K562 (cell line): ENCODE measurements at regions not wholly inside any gene's neighbourhood (a gene's known extent, or its start where the extent isn't known, plus 50 kb on each side); places are given as distances from the start of the nearest gene placed in this dataset.

ENCODE experiments used
- ATAC-seq: fragments of 200-7000 bp; cut with Tn5 transposase; 3 replicates; pipeline ENCODE4 v1.9.1; 2020; ENCODE audit warnings: moderate library complexity
- BruUV-seq: library from RNA; stranded (reverse); fragments of 400-500 nt; replicated peaks from 2 replicates; lab custom pipeline; 2021; lab: Mats Ljungman, UMichigan
- CTCF ChIA-PET: fragments of 300-600 bp; formaldehyde crosslinking; extraction: SDS; loops from one replicate; lab custom pipeline; 2021; ENCODE audit warnings: low intra/inter-chr PET ratio; lab: Yijun Ruan, JAX
- POLR2A ChIA-PET: fragments of 300-600, 350-650 bp; sonication (Branson Sonifier 250); formaldehyde crosslinking; extraction: SDS; loops from one replicate; lab custom pipeline; 2021; ENCODE audit warnings: antibody characterized with exemption, inconsistent platforms; lab: Yijun Ruan, JAX
- DNase-seq, 4 experiments: peaks; one replicate each; pipeline versions ENCODE4 v3.0.0 to v3.0.0-alpha.2; 2011 to 2018; ENCODE audit warnings: low spot score in 3 of 4, mixed read lengths in 3 of 4; ENCODE audit errors: extremely low read depth in 1 of 4
- FAIRE-seq: peaks from 2 replicates; lab custom pipeline; 2011; peaks lifted over from hg19 to GRCh38; lab: Jason Lieb, UNC
- H2AFZ ChIP-seq: 2 replicates; pipeline ENCODE4 v1.6.0; 2011; ENCODE audit warnings: low read depth, low read length, control low read depth, inconsistent platforms
- H3K27ac ChIP-seq: fragments of 200-600 bp; 3 replicates; pipeline ENCODE4 v1.8.0; 2011; ENCODE audit warnings: low read depth, mild to moderate bottlenecking, control low read depth, inconsistent platforms, low read length, moderate library complexity, mixed read lengths; ENCODE audit errors: extremely low read depth
- H3K27me3 ChIP-seq, 2 experiments: fragments of 300-600 bp in 1 of 2; 2 replicates in 1 of 2; 3 replicates in 1 of 2; pipeline versions ENCODE4 v1.6.0 to v1.8.0; 2011; ENCODE audit warnings: inconsistent platforms in 2 of 2, low read length in 2 of 2, mild to moderate bottlenecking in 1 of 2, mixed read lengths in 1 of 2, moderate library complexity in 1 of 2; ENCODE audit not compliant: control insufficient read depth in 2 of 2, insufficient read depth in 2 of 2
- H3K36me3 ChIP-seq: fragments of 300-600 bp; 3 replicates; pipeline ENCODE4 v1.8.0; 2011; ENCODE audit warnings: mild to moderate bottlenecking, low read length, inconsistent platforms; ENCODE audit not compliant: control insufficient read depth, insufficient read depth
- H3K4me1 ChIP-seq, 2 experiments: fragments of 200-600 bp in 1 of 2; replicated peaks in 1 of 2; 2 replicates in 1 of 2; 3 replicates in 1 of 2; pipeline versions ENCODE4 v1.5.1 to v1.8.0; 2011; ENCODE audit warnings: inconsistent platforms in 2 of 2, low read length in 2 of 2, mild to moderate bottlenecking in 1 of 2, mixed read lengths in 1 of 2, moderate library complexity in 1 of 2; ENCODE audit not compliant: control insufficient read depth in 2 of 2, insufficient read depth in 2 of 2
- H3K4me2 ChIP-seq: 2 replicates; pipeline ENCODE4 v1.6.1; 2011; ENCODE audit warnings: low read length, control low read depth, inconsistent platforms, mixed read lengths; ENCODE audit not compliant: insufficient read depth
- H3K4me3 ChIP-seq: fragments of 200-600 bp; sonication (generic), shearing (Covaris generic); 2 replicates; pipeline ENCODE4 v1.5.1; 2016; ENCODE audit warnings: control low read depth, inconsistent platforms
- H3K79me2 ChIP-seq: fragments of 200-600 bp; 3 replicates; pipeline ENCODE4 v1.8.0; 2011; ENCODE audit warnings: low read length, inconsistent platforms; ENCODE audit not compliant: control insufficient read depth, insufficient read depth
- H3K9ac ChIP-seq, 2 experiments: 2 replicates each; pipeline versions ENCODE4 v1.6.0 to v1.6.1; 2011; ENCODE audit warnings: low read depth in 2 of 2, low read length in 2 of 2, control low read depth in 1 of 2, inconsistent platforms in 1 of 2, mild to moderate bottlenecking in 1 of 2, mixed read lengths in 1 of 2; ENCODE audit not compliant: insufficient read depth in 1 of 2
- H3K9me1 ChIP-seq: one replicate; pipeline ENCODE4 v1.6.0; 2011; ENCODE audit warnings: inconsistent platforms, mild to moderate bottlenecking, low read length, moderate library complexity; ENCODE audit not compliant: control insufficient read depth, insufficient read depth
- H3K9me3 ChIP-seq: replicated peaks from 2 replicates; pipeline ENCODE4 v1.5.1; 2011; ENCODE audit warnings: low read depth, low read length, inconsistent platforms; ENCODE audit not compliant: control insufficient read depth, insufficient read depth
- H4K20me1 ChIP-seq: replicated peaks from 2 replicates; pipeline ENCODE4 v1.6.1; 2011; ENCODE audit warnings: low read length, inconsistent platforms, mixed read lengths; ENCODE audit not compliant: control insufficient read depth, insufficient read depth
- BMI1 ChIP-seq: fragments of 150-350 bp; IDR thresholded peaks from 2 replicates; pipeline ENCODE4 v1.6.1; 2014; ENCODE audit warnings: low read length
- COPS2 ChIP-seq: fragments of 450-650 bp; conservative IDR thresholded peaks from 2 replicates; pipeline ENCODE4 v1.6.1; 2016; ENCODE audit warnings: mild to moderate bottlenecking, moderate library complexity
- SOX6 ChIP-seq: fragments of 450-650 bp; IDR thresholded peaks from 2 replicates; pipeline ENCODE4 v1.6.1; 2014; ENCODE audit warnings: mild to moderate bottlenecking
- ZNF512 ChIP-seq: IDR thresholded peaks from 2 replicates; pipeline ENCODE4 v1.6.1; 2016; ENCODE audit warnings: missing genetic modification characterization, missing compliant biosample characterization
- WGBS: fragments of 100-300 bp; shearing (Covaris generic); methylation state at CpG from one replicate; pipeline ENCODE4 v1.1.6; 2016; ENCODE audit warnings: low coverage, mixed read lengths; ENCODE audit not compliant: insufficient coverage; ENCODE audit errors: missing lambda C conversion rate; 5-methylcytosine and 5-hydroxymethylcytosine counted together
- in situ Hi-C: fragments of 300-500 bp; cut with MboI; formaldehyde crosslinking; loops from 4 replicates; pipeline ENCODE4 v1.15.0; 2018; ENCODE audit warnings: inconsistent platforms, mixed read lengths
- intact Hi-C: fragments of 100-400 bp; cut with micrococcal nuclease; formaldehyde crosslinking; loops from 2 replicates; pipeline ENCODE4 v1.14.2; 2022

DNA sequence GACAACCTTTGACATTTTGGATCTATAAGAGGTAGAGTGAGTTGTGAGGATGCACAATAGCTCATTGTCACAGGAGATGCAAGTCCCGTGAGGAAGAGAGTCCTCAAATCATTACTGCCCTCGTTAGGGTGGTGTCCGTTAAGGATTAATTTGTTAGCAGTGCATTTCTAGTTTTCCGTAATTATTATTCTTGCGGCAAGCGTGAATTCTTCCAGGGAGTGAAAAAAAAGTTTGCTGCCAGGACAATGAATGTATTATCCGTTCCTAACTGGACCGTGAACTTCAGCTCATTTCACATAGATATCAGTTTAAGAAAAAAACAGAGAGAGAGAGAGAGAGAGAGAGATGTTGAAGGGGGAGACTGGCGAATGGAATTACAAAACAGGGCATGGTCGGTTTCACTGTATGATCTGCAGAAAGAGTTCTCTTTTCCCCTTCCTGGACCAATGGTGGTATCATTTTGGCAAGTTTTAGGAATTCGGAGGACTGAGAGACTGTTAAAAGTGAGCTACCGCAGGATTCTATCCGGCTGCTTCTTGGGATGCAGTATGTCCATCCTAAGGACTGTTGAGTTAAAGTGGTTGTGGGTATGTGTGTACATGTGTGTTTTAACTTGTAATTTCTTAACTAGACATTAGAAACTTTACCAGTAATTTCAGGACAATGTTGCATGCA lies 216.0 kb upstream of the NFIA start:
- Histone ChIP-seq H3K9ac (no peak overlapping the region), H3K9me1 (no peaks in the 10 kb centered on the region), H3K4me1 (no peaks in the 10 kb centered on the region; a peak in 1 of 5 replicates), H3K27me3 (peaks cover 7 to 18% of the 10 kb centered on the region in 2 experiments; a peak in 4 of 5 replicates), H3K4me2 (no peak overlapping the region), H2AFZ (no peak overlapping the region), H3K27ac (no peak overlapping the region), H4K20me1 (no peaks in the 10 kb centered on the region), H3K9me3 (no peaks in the 10 kb centered on the region), H3K4me3 (no peak overlapping the region), H3K79me2 (no peaks in the 10 kb centered on the region), H3K36me3 (no peaks in the 10 kb centered on the region)
- in situ Hi-C loops (no loop called here), intact Hi-C loops (no loop called here)
- ChIA-PET CTCF (no interaction called here), POLR2A (interaction anchor here (0.9 to 1.2 kb wide), 3 partner anchors 13 to 48 kb away, joined by 3 read pairs; no protein-coding TSS in a partner anchor)
- ATAC-seq (no peak), FAIRE-seq (no peak), DNase-seq (no peak)
- BruUV-seq, result no TSS peak
- WGBS, result 36% methylated on average over 13 of the region's 13 CpGs
- TF ChIP-seq BMI1, result 0 out of 2 replicates have a peak, but pooled peaks have one; percentile 8
- TF ChIP-seq SOX6, result no peak

GRCh38 chr1:60865166-60865565 lies 217.2 kb upstream of the NFIA start:
- no peaks in the 10 kb centered on the region for H4K20me1 ChIP-seq
- CTCF ChIA-PET, result no interaction called here
- no peak overlapping the region for H3K4me2 ChIP-seq
- WGBS, result 0% methylated on average over 5 of the region's 8 CpGs
- H3K36me3 ChIP-seq, result no peaks in the 10 kb centered on the region
- no TSS peak for BruUV-seq
- H3K9me3 ChIP-seq, result no peaks in the 10 kb centered on the region
- no peak; the same call in 1 of the 3 replicates for ATAC-seq
- peaks cover 7 to 18% of the 10 kb centered on the region in 2 experiments; a peak in 4 of 5 replicates for H3K27me3 ChIP-seq
- no peak overlapping the region for H3K9ac ChIP-seq
- no peak overlapping the region for H2AFZ ChIP-seq
- H3K27ac ChIP-seq, result no peak overlapping the region
- in situ Hi-C loops, result no loop called here
- no peak overlapping the region for H3K4me3 ChIP-seq
- no peak for DNase-seq
- peak; percentile 37 for FAIRE-seq
- H3K79me2 ChIP-seq, result no peaks in the 10 kb centered on the region
- no peak for TF ChIP-seq COPS2
- TF ChIP-seq ZNF512 (tag), result 0 out of 2 replicates have a peak, but pooled peaks have one; percentile 17
- TF ChIP-seq, all 486 proteins: peak for 1
- Histone ChIP-seq H3K4me1 (no peaks in the 10 kb centered on the region; a peak in 1 of 5 replicates), H3K9me1 (no peaks in the 10 kb centered on the region)
- POLR2A ChIA-PET, result interaction anchor here (1.0 to 1.2 kb wide), 2 partner anchors 14 to 17 kb away, joined by 3 read pairs; no protein-coding TSS in a partner anchor
- intact Hi-C loops, result no loop called here
